HEK293T (cell line): ENCODE measurements at regions not wholly inside any gene's neighbourhood (a gene's known extent, or its start where the extent isn't known, plus 50 kb on each side); places are given as distances from the start of the nearest gene placed in this dataset.

Source experiments
- ARNT ChIP-seq: fragments of 450-650 bp; IDR thresholded peaks from 2 replicates; pipeline ENCODE4 v1.6.1; 2017; ENCODE audit warnings: mild to moderate bottlenecking
- ZNF384 ChIP-seq: fragments of 450-650 bp; IDR thresholded peaks from 2 replicates; pipeline ENCODE4 v1.6.1; 2016

DNA sequence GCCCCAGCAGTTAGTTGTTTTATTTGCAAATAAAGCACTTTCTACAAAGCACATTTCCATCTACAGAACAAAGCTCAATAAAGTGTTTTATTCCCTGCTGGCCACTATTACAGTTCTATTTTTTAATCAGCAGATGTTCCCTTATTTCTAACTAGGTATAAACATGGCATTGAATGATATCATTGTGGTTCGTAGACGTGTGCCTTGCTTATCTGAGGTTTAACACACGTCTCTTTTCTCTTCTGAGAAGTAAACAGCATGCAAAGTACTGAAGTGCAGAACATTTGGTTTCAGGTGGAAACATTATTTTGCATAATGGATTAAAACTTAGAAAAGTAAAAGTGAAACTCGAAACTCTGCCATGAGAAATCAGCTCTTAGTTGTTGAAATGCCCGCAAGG is 1989.3 kb upstream of the WWC1 start:
- TF ChIP-seq ZNF384 (no peak), ARNT (no peak)
